MCF 10A (cell line): ENCODE measurements at regions not wholly inside any gene's neighbourhood (a gene's known extent, or its start where the extent isn't known, plus 50 kb on each side); places are given as distances from the start of the nearest gene placed in this dataset.

ENCODE experiments used
- BruUV-seq: library from RNA; stranded (reverse); fragments of 400-500 nt; replicated peaks from 2 replicates; lab custom pipeline; 2021; lab: Mats Ljungman, UMichigan
- CTCF ChIA-PET: fragments of 300-600 bp; sonication (Branson Sonifier 250); formaldehyde crosslinking; extraction: SDS; loops from one replicate; lab custom pipeline; 2021; ENCODE audit warnings: antibody characterized with exemption, inconsistent platforms; lab: Yijun Ruan, JAX
- POLR2A ChIA-PET: fragments of 300-600, 350-650 bp; sonication (Branson Sonifier 250); formaldehyde crosslinking; extraction: SDS; loops from one replicate; lab custom pipeline; 2020; ENCODE audit warnings: antibody characterized with exemption, inconsistent platforms; lab: Yijun Ruan, JAX
- DNase-seq: peaks from one replicate; pipeline ENCODE4 v3.0.0-alpha.2; 2018; ENCODE audit not compliant: unreplicated experiment
- H3K27ac Mint-ChIP-seq: one replicate; pipeline ENCODE4 v1.8.0; 2022; ENCODE audit warnings: mild to moderate bottlenecking, low read depth, mixed read lengths; ENCODE audit not compliant: unreplicated experiment
- H3K27me3 Mint-ChIP-seq: one replicate; pipeline ENCODE4 v1.8.0; 2022; ENCODE audit warnings: mixed read lengths; ENCODE audit not compliant: insufficient read depth, unreplicated experiment
- H3K36me3 Mint-ChIP-seq: one replicate; pipeline ENCODE4 v1.8.0; 2022; ENCODE audit warnings: mild to moderate bottlenecking, moderate library complexity, mixed read lengths; ENCODE audit not compliant: insufficient read depth, unreplicated experiment
- H3K4me1 Mint-ChIP-seq: one replicate; pipeline ENCODE4 v1.8.0; 2022; ENCODE audit warnings: mixed read lengths; ENCODE audit not compliant: insufficient read depth, unreplicated experiment
- H3K4me3 Mint-ChIP-seq: one replicate; pipeline ENCODE4 v1.8.0; 2022; ENCODE audit warnings: mild to moderate bottlenecking, moderate library complexity, mixed read lengths; ENCODE audit not compliant: unreplicated experiment
- H3K9me3 Mint-ChIP-seq: one replicate; pipeline ENCODE4 v1.8.0; 2022; ENCODE audit warnings: mixed read lengths; ENCODE audit not compliant: unreplicated experiment
- CTCF ChIP-seq: fragments of 200-600 bp; IDR thresholded peaks from one replicate; pipeline ENCODE4 v1.8.0; 2022; ENCODE audit warnings: antibody characterized with exemption, mild to moderate bottlenecking; ENCODE audit not compliant: unreplicated experiment
- intact Hi-C: fragments of 100-400 bp; cut with micrococcal nuclease; formaldehyde crosslinking; loops from 2 replicates; pipeline ENCODE4 v1.14.1; 2022

DNA sequence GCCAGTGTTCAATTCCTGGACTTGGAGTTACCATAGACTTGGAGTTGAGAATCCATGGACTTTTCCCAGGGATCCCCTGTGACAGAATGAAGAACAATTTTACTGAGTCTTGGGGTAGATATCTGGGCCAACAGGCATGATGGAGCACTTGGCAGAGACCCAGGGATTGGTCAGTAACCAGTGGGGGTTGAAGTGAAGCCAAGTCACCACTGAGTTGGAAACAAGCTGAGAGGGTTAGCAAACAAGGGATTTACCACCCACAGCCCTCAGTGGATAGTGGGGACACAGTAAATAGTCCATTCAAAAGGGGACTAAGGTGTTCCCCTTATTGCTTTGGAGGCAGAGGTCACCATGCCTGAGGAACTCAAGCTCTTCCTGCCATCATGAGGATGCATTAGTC, 281.7 kb downstream of the PPP1R2C start:
- POLR2A ChIA-PET: no interaction called here
- peaks cover 34% of the 10 kb centered on the region for H3K27me3 Mint-ChIP-seq
- no peak for DNase-seq

GRCh38 chrX:42495139-42495538, 282.8 kb downstream of the PPP1R2C start:
- ChIA-PET CTCF (interaction anchor here (1.2 kb wide), 1 partner anchor 24 kb away, joined by 4 read pairs; no protein-coding TSS in a partner anchor), POLR2A (interaction anchor here (0.5 to 0.8 kb wide), 2 partner anchors 9 to 10 kb away, joined by 3 to 4 read pairs; no protein-coding TSS in a partner anchor)
- Mint-ChIP-seq H3K4me3 (no peak overlapping the region), H3K27me3 (peaks cover 35% of the 10 kb centered on the region), H3K4me1 (no peaks in the 10 kb centered on the region), H3K27ac (no peak overlapping the region), H3K36me3 (no peaks in the 10 kb centered on the region), H3K9me3 (no peaks in the 10 kb centered on the region)
- TF ChIP-seq CTCF: no peak
- DNase-seq: no peak
- intact Hi-C loops: no loop called here
- no TSS peak for BruUV-seq

More for the DNA sequence above, 281.7 kb downstream of the PPP1R2C start:
- Mint-ChIP-seq H3K36me3 (no peaks in the 10 kb centered on the region), H3K9me3 (no peaks in the 10 kb centered on the region), H3K4me3 (no peak overlapping the region), H3K4me1 (no peaks in the 10 kb centered on the region), H3K27ac (no peak overlapping the region)
- no peak for TF ChIP-seq CTCF
- intact Hi-C loops: no loop called here
- no TSS peak for BruUV-seq
- CTCF ChIA-PET: interaction anchor here (1.2 kb wide), 1 partner anchor 23 kb away, joined by 4 read pairs; no protein-coding TSS in a partner anchor

- Mint-ChIP-seq H3K27ac (no peak overlapping the region), H3K9me3 (no peaks in the 10 kb centered on the region), H3K36me3 (no peaks in the 10 kb centered on the region), H3K4me1 (no peaks in the 10 kb centered on the region), H3K4me3 (no peak overlapping the region), H3K27me3 (peaks cover 49% of the 10 kb centered on the region)
- no TSS peak for BruUV-seq
- TF ChIP-seq CTCF: no peak
- ChIA-PET POLR2A (no interaction called here), CTCF (no interaction called here)
- no peak for DNase-seq
- intact Hi-C loops: no loop called here
Measured at GRCh38 chrX:42491137-42491907, 286.6 kb downstream of the PPP1R2C start.

GRCh38 chrX:42490111-42490510, 287.9 kb downstream of the PPP1R2C start:
- CTCF ChIA-PET: interaction anchor here (0.6 kb wide), 1 partner anchor 339 kb away, joined by 3 read pairs; no protein-coding TSS in a partner anchor
- Mint-ChIP-seq H3K36me3 (no peaks in the 10 kb centered on the region), H3K27me3 (peaks cover 49% of the 10 kb centered on the region), H3K4me1 (no peaks in the 10 kb centered on the region), H3K27ac (no peak overlapping the region), H3K9me3 (no peaks in the 10 kb centered on the region), H3K4me3 (no peak overlapping the region)
- TF ChIP-seq CTCF: no peak
- POLR2A ChIA-PET: no interaction called here
- intact Hi-C loops: no loop called here
- BruUV-seq: no TSS peak
- DNase-seq: no peak
